ENCODE measurements at regions not wholly inside any gene's neighbourhood (a gene's known extent, or its start where the extent isn't known, plus 50 kb on each side); places are given as distances from the start of the nearest gene placed in this dataset.

DNA sequence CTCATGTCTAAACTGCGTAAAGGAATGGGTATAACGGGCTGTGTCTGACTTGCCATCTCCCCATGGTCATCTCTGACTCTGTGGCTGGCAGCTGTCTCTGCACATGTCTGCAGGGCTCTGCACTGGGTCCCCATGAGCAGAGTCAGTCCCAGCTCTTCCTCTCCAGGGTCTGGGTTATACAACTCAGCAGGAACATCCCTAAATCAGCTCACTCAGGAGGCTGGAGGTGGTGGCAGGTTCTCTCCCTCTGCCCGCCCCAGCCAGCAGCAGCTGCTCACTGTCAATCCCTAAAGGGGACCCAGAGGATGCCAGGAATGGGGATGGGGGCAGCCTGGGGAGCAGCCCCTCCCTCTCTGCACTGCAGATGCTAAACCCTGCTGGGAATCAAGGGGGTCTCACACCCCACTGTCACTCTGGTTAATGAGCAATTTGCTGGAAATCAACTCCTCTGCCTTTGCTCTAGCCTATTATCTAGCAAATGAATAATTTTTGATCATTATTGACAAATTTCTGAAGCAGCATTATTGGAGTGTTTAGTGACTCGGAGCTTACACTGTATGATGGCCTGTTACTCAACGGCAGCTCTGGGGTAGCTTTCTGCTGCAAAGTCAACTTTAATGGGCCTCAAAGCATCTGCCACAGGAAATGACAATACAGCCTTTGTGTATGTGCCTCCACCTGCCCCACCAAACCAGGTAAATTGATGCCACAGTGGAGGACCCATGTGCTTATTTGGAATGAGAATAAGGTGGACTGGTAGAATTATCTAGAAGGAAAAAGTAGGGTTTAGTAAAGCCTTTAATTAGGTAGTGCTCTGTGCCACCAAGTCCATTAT lies 55.7 kb upstream of the SHANK2 start:
- TF ChIP-seq POLR2AphosphoS5 (IDR thresholded peaks at IDR 0.05; ENCODE audit: borderline replicate concordance, low read depth, low read length), result no peak
- no peak for TF ChIP-seq EZH2 (IDR thresholded peaks at IDR 0.05)
- TF ChIP-seq FOXP2 (optimal IDR thresholded peaks at IDR 0.05; ENCODE audit: control extremely low read depth, extremely low read length, insufficient read depth), result no peak

Data from SK-N-MC (cell line).